ENCODE measurements at regions not wholly inside any gene's neighbourhood (a gene's known extent, or its start where the extent isn't known, plus 50 kb on each side); places are given as distances from the start of the nearest gene placed in this dataset.

GRCh38 chr16:48963306-48963705 lies 318.3 kb downstream of the CBLN1 start:
- TF ChIP-seq CTCF (conservative IDR thresholded peaks at IDR 0.05 in 1 of 2, IDR thresholded peaks at IDR 0.05 in 1 of 2; ENCODE audit: low read depth in 1 of 2, low read length in 2 of 2) (no peak), EZH2 (IDR thresholded peaks at IDR 0.05; ENCODE audit: low read length, missing control alignments) (no peak)

Data from fibroblast of lung (primary cell).